Stomach (tissue), 8 donors: ENCODE measurements at regions not wholly inside any gene's neighbourhood (a gene's known extent, or its start where the extent isn't known, plus 50 kb on each side); places are given as distances from the start of the nearest gene placed in this dataset.
A peak's percentile ranks its signal among the peaks of the same experiment; 100 is the strongest.

Source experiments
- DNase-seq, 2 donors: peaks; one replicate each; pipeline versions ENCODE4 v3.0.0 to v3.0.0-alpha.2; 2013 to 2019
- H3K27ac ChIP-seq, 5 donors: fragments of 200-600 bp in 4 of 5; sonication (generic) in 4 of 5; one replicate each; pipeline ENCODE4 v1.5.1; 2013 to 2019; ENCODE audit warnings: mild to moderate bottlenecking in 1 of 5, moderate library complexity in 1 of 5
- H3K27me3 ChIP-seq, 3 donors: fragments of 200-600 bp; sonication (generic); one replicate each; pipeline ENCODE4 v1.5.1; 2017 to 2019; ENCODE audit warnings: mixed run types in 1 of 3
- H3K36me3 ChIP-seq, 4 donors: fragments of 200-600 bp; sonication (generic); 1 replicate in 3 of 4; 2 replicates in 1 of 4; pipeline ENCODE4 v1.5.1; 2016 to 2019
- H3K4me1 ChIP-seq, 4 donors: fragments of 200-600 bp; sonication (generic); one replicate each; pipeline ENCODE4 v1.5.1; 2016 to 2019
- H3K4me3 ChIP-seq, 4 donors: fragments of 200-600 bp; sonication (generic) in 3 of 4; one replicate each; pipeline ENCODE4 v1.5.1; 2016 to 2019; ENCODE audit warnings: mild to moderate bottlenecking in 1 of 4
- H3K9me3 ChIP-seq, 4 donors: fragments of 200-600 bp; sonication (generic); one replicate each; pipeline ENCODE4 v1.5.1; 2016 to 2019
- EP300 ChIP-seq: sonication (generic); formaldehyde crosslinking; IDR thresholded peaks from one replicate; pipeline ENCODE4 v1.6.1; 2017; ENCODE audit warnings: antibody characterized with exemption
- POLR2A ChIP-seq, 4 donors: fragments of 450-650 bp; IDR thresholded peaks; one replicate each; pipeline ENCODE4 v1.6.1; 2016; ENCODE audit warnings: antibody characterized with exemption in 4 of 4, control low read depth in 2 of 4, mild to moderate bottlenecking in 1 of 4, moderate library complexity in 1 of 4
- POLR2AphosphoS5 ChIP-seq, 3 donors: sonication (generic); formaldehyde crosslinking; IDR thresholded peaks; one replicate each; pipeline ENCODE4 v1.6.1; 2016; ENCODE audit warnings: antibody characterized with exemption in 3 of 3
- WGBS, 5 donors: extraction: QIAGEN DNeasy Blood & Tissue Kit in 3 of 5; methylation state at CpG; one replicate each; pipeline versions ENCODE4 v1.1.5 to v1.1.7; 2013 to 2018; 5-methylcytosine and 5-hydroxymethylcytosine counted together
- intact Hi-C: fragments of 100-400 bp; cut with DNase I; formaldehyde crosslinking; loops from one replicate; pipeline ENCODE4 v1.15.1; 2023; ENCODE audit warnings: low total_unique reads
- TF ChIP-seq, protein P1 (sequence below), 7 experiments: fragments of 450-650 bp in 4 of 7; fragments of 200-600 bp in 3 of 7; sonication (generic) in 3 of 7; IDR thresholded peaks; one replicate each; pipeline ENCODE4 v1.5.1; 2016 to 2019; ENCODE audit warnings: antibody characterized with exemption in 7 of 7, control low read depth in 2 of 7, mild to moderate bottlenecking in 1 of 7
- donor health status: healthy with polysubstance abuse.
- donor health status: Bipolar disorder and iron deficiency.
- donor health status: healthy.

DNA sequence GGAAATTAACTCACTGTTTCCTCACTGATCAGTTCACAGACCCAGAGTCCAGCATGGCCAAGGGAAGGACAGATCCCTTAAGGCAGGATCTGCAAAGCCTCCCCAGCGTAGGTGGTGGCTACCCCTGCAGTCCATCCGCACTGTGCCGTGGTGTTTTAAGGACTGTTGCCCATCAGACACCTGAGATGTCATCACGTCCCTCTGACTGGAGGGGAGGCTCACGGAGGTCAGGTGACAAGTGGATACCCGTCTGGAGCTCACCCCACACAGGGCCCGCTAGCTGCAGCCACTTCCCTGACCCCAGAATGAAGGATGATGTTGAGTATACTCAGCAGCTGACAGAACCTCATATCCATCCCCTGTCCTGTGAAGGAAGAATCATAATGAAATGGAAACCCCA is 161.8 kb upstream of the GGTLC1 start:
- no peak for DNase-seq
- TF ChIP-seq POLR2AphosphoS5 (IDR thresholded peaks at IDR 0.05), result no peak
- no peak for TF ChIP-seq EP300
- no peak for TF ChIP-seq POLR2A (IDR thresholded peaks at IDR 0.05)
- H3K27ac ChIP-seq, result no peak overlapping the region
- H3K27me3 ChIP-seq, result peaks cover 0 to 9% (median 0%) of the 10 kb centered on the region in 3 donors
- H3K9me3 ChIP-seq, result no peaks in the 10 kb centered on the region
- intact Hi-C loops, result no loop called here
- H3K4me3 ChIP-seq, result no peak overlapping the region
- 80 to 91% (median 89%) methylated on average over 7 of the region's 7 CpGs for WGBS, 5 donors
- no peaks in the 10 kb centered on the region for H3K36me3 ChIP-seq
- no peaks in the 10 kb centered on the region for H3K4me1 ChIP-seq

DNA sequence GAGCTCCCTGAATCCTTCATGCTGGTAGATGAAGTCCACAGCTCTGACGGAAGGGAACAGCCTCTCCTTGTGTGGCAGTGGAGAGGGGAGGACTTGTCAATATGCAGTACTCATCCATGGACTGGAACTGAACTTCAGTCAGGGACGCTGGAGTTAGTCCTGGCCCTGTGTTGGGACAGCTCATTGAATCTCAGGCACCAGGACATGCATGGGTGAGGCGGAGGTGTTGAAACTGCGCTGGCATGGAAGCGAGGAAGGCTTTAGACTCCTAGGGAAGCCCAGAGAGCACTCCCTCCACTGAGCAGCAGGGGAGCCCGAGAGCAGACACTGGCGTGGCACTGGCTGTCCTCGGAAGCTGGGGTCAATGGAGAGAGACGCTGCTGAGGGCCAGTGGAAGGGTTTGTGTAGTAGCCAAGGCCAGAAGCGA is 161.3 kb upstream of the GGTLC1 start:
- DNase-seq, result peak in 1 of 2 donors; percentile 29
- 42 to 51% (median 49%) methylated on average over 10 of the region's 10 CpGs for WGBS, 5 donors
- intact Hi-C loops, result no loop called here

DNA sequence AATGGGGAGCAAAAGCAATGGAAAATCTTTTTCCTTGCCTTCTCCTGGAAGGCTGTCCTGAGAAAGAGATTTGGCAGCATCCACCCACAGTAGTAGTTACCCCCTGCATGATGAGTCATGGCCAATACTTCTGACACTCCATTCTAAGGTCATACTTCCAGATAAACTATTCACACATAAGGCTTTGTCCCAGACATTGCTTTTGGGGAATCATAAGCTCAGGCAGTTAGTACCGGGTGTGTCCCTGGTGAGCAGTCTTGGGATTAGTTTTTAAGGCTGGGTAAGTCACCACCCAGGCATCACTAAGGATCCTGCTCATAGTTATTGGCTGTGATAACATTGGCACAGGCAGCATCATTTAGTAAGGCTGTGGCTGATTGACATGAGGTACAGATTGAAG is 160.6 kb upstream of the GGTLC1 start:
- Histone ChIP-seq H3K36me3 (no peaks in the 10 kb centered on the region), H3K27ac (no peak overlapping the region), H3K9me3 (no peaks in the 10 kb centered on the region), H3K27me3 (peaks cover 0 to 9% (median 0%) of the 10 kb centered on the region in 3 donors), H3K4me3 (no peak overlapping the region), H3K4me1 (no peaks in the 10 kb centered on the region)
- 71 to 89% (median 85%) methylated on average over 1 of the region's 1 CpG for WGBS, 5 donors
- no peak for DNase-seq
- TF ChIP-seq, protein P1, sequence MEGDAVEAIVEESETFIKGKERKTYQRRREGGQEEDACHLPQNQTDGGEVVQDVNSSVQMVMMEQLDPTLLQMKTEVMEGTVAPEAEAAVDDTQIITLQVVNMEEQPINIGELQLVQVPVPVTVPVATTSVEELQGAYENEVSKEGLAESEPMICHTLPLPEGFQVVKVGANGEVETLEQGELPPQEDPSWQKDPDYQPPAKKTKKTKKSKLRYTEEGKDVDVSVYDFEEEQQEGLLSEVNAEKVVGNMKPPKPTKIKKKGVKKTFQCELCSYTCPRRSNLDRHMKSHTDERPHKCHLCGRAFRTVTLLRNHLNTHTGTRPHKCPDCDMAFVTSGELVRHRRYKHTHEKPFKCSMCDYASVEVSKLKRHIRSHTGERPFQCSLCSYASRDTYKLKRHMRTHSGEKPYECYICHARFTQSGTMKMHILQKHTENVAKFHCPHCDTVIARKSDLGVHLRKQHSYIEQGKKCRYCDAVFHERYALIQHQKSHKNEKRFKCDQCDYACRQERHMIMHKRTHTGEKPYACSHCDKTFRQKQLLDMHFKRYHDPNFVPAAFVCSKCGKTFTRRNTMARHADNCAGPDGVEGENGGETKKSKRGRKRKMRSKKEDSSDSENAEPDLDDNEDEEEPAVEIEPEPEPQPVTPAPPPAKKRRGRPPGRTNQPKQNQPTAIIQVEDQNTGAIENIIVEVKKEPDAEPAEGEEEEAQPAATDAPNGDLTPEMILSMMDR (IDR thresholded peaks at IDR 0.05), result no peak
- intact Hi-C loops, result no loop called here

More for the DNA sequence above, 161.3 kb upstream of the GGTLC1 start:
- TF ChIP-seq, protein P1 (IDR thresholded peaks at IDR 0.05), result peak in 1 of 7 experiments; percentile 27
- no peak for TF ChIP-seq POLR2AphosphoS5 (IDR thresholded peaks at IDR 0.05)
- Histone ChIP-seq H3K36me3 (no peaks in the 10 kb centered on the region), H3K4me3 (no peak overlapping the region), H3K4me1 (no peaks in the 10 kb centered on the region), H3K9me3 (no peaks in the 10 kb centered on the region), H3K27ac (no peak overlapping the region), H3K27me3 (peaks cover 0 to 9% (median 0%) of the 10 kb centered on the region in 3 donors)

DNA sequence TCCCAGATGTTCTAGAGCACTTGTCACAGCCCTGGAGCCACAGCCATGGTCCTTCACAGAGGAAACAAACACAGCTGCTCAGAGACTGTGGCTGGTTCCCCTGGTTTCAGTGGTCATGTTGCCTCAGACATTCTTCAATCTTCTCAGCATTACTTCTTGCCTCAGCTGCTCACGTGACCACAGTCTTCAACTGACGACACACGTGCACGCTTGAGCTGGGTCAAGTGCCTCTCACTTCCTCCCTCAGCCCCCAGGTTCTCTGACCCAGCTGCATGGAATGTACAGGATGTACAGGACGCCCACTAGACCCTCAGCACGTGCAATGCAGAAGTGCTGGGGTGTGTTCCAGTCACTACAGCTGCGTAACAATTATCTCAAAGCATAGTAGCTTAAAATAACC is 159.8 kb upstream of the GGTLC1 start:
- DNase-seq, result no peak
- Histone ChIP-seq H3K36me3 (no peaks in the 10 kb centered on the region), H3K9me3 (no peaks in the 10 kb centered on the region), H3K27ac (no peak overlapping the region), H3K27me3 (peaks cover 0 to 5% (median 0%) of the 10 kb centered on the region in 3 donors), H3K4me3 (no peak overlapping the region), H3K4me1 (no peaks in the 10 kb centered on the region)
- TF ChIP-seq EP300, result no peak
- no peak for TF ChIP-seq POLR2A (IDR thresholded peaks at IDR 0.05)
- no peak for TF ChIP-seq POLR2AphosphoS5 (IDR thresholded peaks at IDR 0.05)
- TF ChIP-seq, protein P1 (IDR thresholded peaks at IDR 0.05), result no peak
- intact Hi-C loops, result no loop called here
- 61 to 71% (median 65%) methylated on average over 7 of the region's 7 CpGs for WGBS, 5 donors

DNA sequence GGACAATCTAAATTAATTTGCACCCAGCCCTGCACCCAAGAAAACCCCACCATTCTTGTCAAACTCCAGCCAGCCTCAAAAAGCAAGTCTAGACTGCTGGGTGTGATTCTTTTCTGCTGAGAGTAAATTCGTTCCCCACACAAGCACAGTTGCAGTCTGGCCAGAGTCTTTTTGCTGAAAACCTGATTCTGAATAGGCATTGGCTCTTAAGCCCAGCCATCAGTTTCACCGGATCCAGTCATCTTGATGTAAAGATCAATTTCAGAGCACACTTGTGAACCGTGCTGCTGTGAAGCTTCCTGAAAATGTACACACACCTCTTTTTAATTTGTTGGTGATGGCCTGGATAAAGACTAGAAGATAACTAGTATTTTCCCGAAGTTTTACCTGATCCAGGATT is 159.4 kb upstream of the GGTLC1 start:
- no peak for DNase-seq
- intact Hi-C loops, result no loop called here
- Histone ChIP-seq H3K4me1 (no peaks in the 10 kb centered on the region), H3K4me3 (no peak overlapping the region), H3K9me3 (no peaks in the 10 kb centered on the region), H3K36me3 (no peaks in the 10 kb centered on the region), H3K27ac (no peak overlapping the region), H3K27me3 (peaks cover 0 to 1% (median 0%) of the 10 kb centered on the region in 3 donors)
- TF ChIP-seq POLR2A (IDR thresholded peaks at IDR 0.05), result no peak
- no peak for TF ChIP-seq POLR2AphosphoS5 (IDR thresholded peaks at IDR 0.05)
- TF ChIP-seq, protein P1 (IDR thresholded peaks at IDR 0.05), result no peak
- TF ChIP-seq EP300, result no peak
- 65 to 70% (median 67%) methylated on average over 4 of the region's 4 CpGs for WGBS, 5 donors
